ENCODE measurements at regions not wholly inside any gene's neighbourhood (a gene's known extent, or its start where the extent isn't known, plus 50 kb on each side); places are given as distances from the start of the nearest gene placed in this dataset.

- no peaks in the 10 kb centered on the region for H3K79me2 ChIP-seq (ENCODE audit: insufficient read depth, low read length)
- H3K4me2 ChIP-seq (ENCODE audit: low read depth, low read length, poor library complexity, severe bottlenecking), result no peak overlapping the region
- H3K9me3 ChIP-seq (ENCODE audit: insufficient read depth, low read length), result no peaks in the 10 kb centered on the region
- no peak overlapping the region for H2AFZ ChIP-seq (ENCODE audit: low read depth, low read length, severe bottlenecking)
- H3K4me3 ChIP-seq (ENCODE audit: insufficient read depth, low read length, poor library complexity, severe bottlenecking), result no peak overlapping the region
- TF ChIP-seq EZH2phosphoT487 (conservative IDR thresholded peaks at IDR 0.05; ENCODE audit: low read length) (no peak), CTCF (IDR thresholded peaks at IDR 0.05; ENCODE audit: insufficient read depth, low read length, poor library complexity, severe bottlenecking) (no peak)
- no peaks in the 10 kb centered on the region for H3K36me3 ChIP-seq (ENCODE audit: low read length)
- H3K9ac ChIP-seq (ENCODE audit: low read length), result no peak overlapping the region
- H3K27ac ChIP-seq (ENCODE audit: low read depth, low read length), result no peak overlapping the region
- no peaks in the 10 kb centered on the region for H3F3A ChIP-seq (ENCODE audit: insufficient read depth)
- no peaks in the 10 kb centered on the region for H4K20me1 ChIP-seq (ENCODE audit: low read depth, low read length)
- no peaks in the 10 kb centered on the region for H3K27me3 ChIP-seq (ENCODE audit: low read length)
- H3K9me2 ChIP-seq (replicated peaks; ENCODE audit: insufficient read depth, low read length), result no peaks in the 10 kb centered on the region
Observed at GRCh38 chr1:53395671-53396215, 63.5 kb upstream of the DMRTB1 start.

- no peak for TF ChIP-seq CTCF (IDR thresholded peaks at IDR 0.05; ENCODE audit: insufficient read depth, low read length, poor library complexity, severe bottlenecking)
- TF ChIP-seq EZH2phosphoT487 (conservative IDR thresholded peaks at IDR 0.05; ENCODE audit: low read length), result no peak
- Histone ChIP-seq H3K9me2 (replicated peaks; ENCODE audit: insufficient read depth, low read length) (no peaks in the 10 kb centered on the region), H3K27ac (ENCODE audit: low read depth, low read length) (no peak overlapping the region), H3K9ac (ENCODE audit: low read length) (no peak overlapping the region), H3F3A (ENCODE audit: insufficient read depth) (no peaks in the 10 kb centered on the region), H4K20me1 (ENCODE audit: low read depth, low read length) (no peaks in the 10 kb centered on the region), H2AFZ (ENCODE audit: low read depth, low read length, severe bottlenecking) (no peak overlapping the region), H3K36me3 (ENCODE audit: low read length) (no peaks in the 10 kb centered on the region), H3K4me3 (ENCODE audit: insufficient read depth, low read length, poor library complexity, severe bottlenecking) (no peak overlapping the region), H3K27me3 (ENCODE audit: low read length) (no peaks in the 10 kb centered on the region), H3K9me3 (ENCODE audit: insufficient read depth, low read length) (no peaks in the 10 kb centered on the region), H3K4me2 (ENCODE audit: low read depth, low read length, poor library complexity, severe bottlenecking) (no peak overlapping the region), H3K79me2 (ENCODE audit: insufficient read depth, low read length) (no peaks in the 10 kb centered on the region)
Observed at GRCh38 chr1:53396573-53397268, 62.5 kb upstream of the DMRTB1 start.

- H3K9ac ChIP-seq (ENCODE audit: low read length), result no peak overlapping the region
- H3K27ac ChIP-seq (ENCODE audit: low read depth, low read length), result no peak overlapping the region
- H3K9me2 ChIP-seq (replicated peaks; ENCODE audit: insufficient read depth, low read length), result no peaks in the 10 kb centered on the region
Observed at GRCh38 chr1:53398091-53398490, 61.1 kb upstream of the DMRTB1 start.

More at GRCh38 chr1:53398091-53398490, 61.1 kb upstream of the DMRTB1 start:
- no peak overlapping the region for H3K4me3 ChIP-seq (ENCODE audit: insufficient read depth, low read length, poor library complexity, severe bottlenecking)
- no peak overlapping the region for H3K4me2 ChIP-seq (ENCODE audit: low read depth, low read length, poor library complexity, severe bottlenecking)
- no peaks in the 10 kb centered on the region for H3K9me3 ChIP-seq (ENCODE audit: insufficient read depth, low read length)
- no peaks in the 10 kb centered on the region for H3F3A ChIP-seq (ENCODE audit: insufficient read depth)
- H3K36me3 ChIP-seq (ENCODE audit: low read length), result no peaks in the 10 kb centered on the region
- H2AFZ ChIP-seq (ENCODE audit: low read depth, low read length, severe bottlenecking), result no peak overlapping the region
- no peaks in the 10 kb centered on the region for H3K27me3 ChIP-seq (ENCODE audit: low read length)
- no peaks in the 10 kb centered on the region for H4K20me1 ChIP-seq (ENCODE audit: low read depth, low read length)
- H3K79me2 ChIP-seq (ENCODE audit: insufficient read depth, low read length), result no peaks in the 10 kb centered on the region
- TF ChIP-seq CTCF (IDR thresholded peaks at IDR 0.05; ENCODE audit: insufficient read depth, low read length, poor library complexity, severe bottlenecking) (no peak), EZH2phosphoT487 (conservative IDR thresholded peaks at IDR 0.05; ENCODE audit: low read length) (no peak)
